ENCODE measurements at regions not wholly inside any gene's neighbourhood (a gene's known extent, or its start where the extent isn't known, plus 50 kb on each side); places are given as distances from the start of the nearest gene placed in this dataset.

DNA sequence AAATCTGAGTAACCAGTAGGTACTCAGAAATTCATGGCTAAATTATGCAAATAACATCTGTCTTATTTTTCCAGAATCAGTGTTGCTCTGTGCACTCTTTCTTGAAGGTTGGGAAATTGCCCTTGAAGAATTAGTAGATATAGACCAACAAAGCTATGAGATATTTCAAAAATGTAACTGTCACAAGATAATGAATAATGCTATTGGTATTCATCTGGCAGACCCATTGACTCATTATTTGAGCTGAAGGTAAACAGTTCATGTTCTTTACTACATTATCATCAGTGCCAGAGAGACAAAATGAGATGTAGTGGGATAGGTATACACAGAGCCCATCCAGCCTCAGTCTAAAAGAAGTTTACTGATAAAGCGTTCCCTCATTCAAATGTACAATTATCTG lies 274.7 kb downstream of the CASP12 start:
- TF ChIP-seq, protein P1, sequence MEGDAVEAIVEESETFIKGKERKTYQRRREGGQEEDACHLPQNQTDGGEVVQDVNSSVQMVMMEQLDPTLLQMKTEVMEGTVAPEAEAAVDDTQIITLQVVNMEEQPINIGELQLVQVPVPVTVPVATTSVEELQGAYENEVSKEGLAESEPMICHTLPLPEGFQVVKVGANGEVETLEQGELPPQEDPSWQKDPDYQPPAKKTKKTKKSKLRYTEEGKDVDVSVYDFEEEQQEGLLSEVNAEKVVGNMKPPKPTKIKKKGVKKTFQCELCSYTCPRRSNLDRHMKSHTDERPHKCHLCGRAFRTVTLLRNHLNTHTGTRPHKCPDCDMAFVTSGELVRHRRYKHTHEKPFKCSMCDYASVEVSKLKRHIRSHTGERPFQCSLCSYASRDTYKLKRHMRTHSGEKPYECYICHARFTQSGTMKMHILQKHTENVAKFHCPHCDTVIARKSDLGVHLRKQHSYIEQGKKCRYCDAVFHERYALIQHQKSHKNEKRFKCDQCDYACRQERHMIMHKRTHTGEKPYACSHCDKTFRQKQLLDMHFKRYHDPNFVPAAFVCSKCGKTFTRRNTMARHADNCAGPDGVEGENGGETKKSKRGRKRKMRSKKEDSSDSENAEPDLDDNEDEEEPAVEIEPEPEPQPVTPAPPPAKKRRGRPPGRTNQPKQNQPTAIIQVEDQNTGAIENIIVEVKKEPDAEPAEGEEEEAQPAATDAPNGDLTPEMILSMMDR (IDR thresholded peaks at IDR 0.05; ENCODE audit: insufficient read depth, low read depth, low read length): no peak
- DNase-seq (ENCODE audit: low read depth): peak; percentile 24

DNA sequence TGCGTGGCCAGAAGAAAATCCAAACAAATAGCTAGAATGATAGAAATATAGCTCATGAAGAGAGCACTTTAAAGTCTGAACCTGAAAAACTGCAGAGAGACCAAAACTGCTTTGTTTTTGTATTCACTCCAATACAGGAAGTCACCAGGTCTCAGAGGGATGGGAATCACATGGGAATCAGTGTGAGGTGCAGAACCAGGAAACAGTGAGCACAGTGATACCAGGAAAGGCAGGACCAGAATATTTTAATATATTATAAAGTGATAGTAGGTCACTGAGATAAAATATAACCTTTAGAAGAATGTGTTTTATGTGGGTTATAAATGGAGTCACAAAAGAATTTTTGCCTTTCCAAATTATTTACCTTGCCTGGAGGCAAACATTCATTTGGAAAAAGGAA lies 277.3 kb downstream of the CASP12 start:
- DNase-seq (ENCODE audit: low read depth): no peak
- no peak overlapping the region for H3K4me3 ChIP-seq (ENCODE audit: low read depth, low read length)
- TF ChIP-seq, protein P1 (IDR thresholded peaks at IDR 0.05; ENCODE audit: insufficient read depth, low read depth, low read length): no peak

More for the DNA sequence above, 274.7 kb downstream of the CASP12 start:
- no peak overlapping the region for H3K4me3 ChIP-seq (ENCODE audit: low read depth, low read length)

DNA sequence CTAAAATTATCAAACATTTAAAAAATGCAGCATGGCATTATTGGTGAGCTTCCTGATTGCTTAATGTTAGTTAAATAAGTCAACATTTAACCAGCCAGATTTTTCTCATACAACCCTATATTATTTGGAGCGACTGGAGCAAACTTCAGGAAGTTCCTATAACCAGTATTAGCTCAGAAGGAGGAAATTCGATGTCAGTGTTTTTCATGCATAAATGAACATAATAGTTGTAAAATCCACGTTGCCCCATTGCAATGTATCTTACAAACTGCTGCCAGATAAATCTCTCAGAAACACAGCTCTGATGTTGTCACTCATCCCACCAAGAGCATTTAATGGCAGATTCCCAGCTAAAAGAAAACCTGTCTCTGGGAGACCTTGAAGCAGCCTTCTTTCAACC lies 278.5 kb downstream of the CASP12 start:
- DNase-seq (ENCODE audit: low read depth): no peak
- H3K4me3 ChIP-seq (ENCODE audit: low read depth, low read length): no peak overlapping the region
- TF ChIP-seq, protein P1 (IDR thresholded peaks at IDR 0.05; ENCODE audit: insufficient read depth, low read depth, low read length): no peak

DNA sequence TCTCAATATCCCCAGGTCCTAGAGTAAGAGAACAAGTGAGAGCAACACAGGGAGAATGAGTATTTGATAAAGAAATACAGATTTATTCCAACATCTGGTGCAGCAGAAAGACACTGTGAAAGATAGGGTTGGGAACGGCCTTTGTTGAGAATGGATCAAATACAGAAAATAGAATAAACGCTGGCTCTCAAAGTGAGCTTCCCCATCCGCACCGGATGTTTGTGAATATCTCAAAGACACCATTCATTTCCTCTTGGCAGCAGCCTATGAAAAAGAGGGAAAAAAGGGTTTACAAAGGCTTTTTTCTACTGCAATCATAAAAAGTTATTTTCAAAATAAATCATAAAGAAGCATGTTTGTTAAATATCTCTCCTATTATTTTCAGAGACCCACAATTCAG lies 279.3 kb downstream of the CASP12 start:
- no peak overlapping the region for H3K4me3 ChIP-seq (ENCODE audit: low read depth, low read length)
- no peak for DNase-seq (ENCODE audit: low read depth)
- TF ChIP-seq, protein P1 (IDR thresholded peaks at IDR 0.05; ENCODE audit: insufficient read depth, low read depth, low read length): no peak

DNA sequence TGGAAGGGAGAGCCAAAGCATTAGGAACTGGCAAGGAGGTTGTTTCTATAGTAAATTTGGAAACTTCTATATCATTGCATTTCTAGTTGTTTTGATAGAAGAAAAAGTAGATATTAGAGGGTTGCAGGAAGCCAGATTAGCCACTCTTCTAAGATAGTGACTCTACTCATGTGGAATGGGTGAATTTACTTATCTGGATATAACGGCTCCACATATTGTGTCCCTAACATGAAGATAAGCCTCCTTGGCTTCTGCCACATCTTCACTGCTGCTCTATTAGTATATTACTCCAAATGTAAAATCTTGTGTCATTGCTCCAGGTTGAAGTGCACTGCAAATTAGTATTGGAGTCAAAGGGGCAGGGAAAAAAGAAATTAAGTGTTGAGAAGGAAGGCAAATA lies 283.3 kb downstream of the CASP12 start:
- TF ChIP-seq, protein P1 (IDR thresholded peaks at IDR 0.05; ENCODE audit: insufficient read depth, low read depth, low read length): no peak
- H3K4me3 ChIP-seq (ENCODE audit: low read depth, low read length): no peak overlapping the region
- no peak for DNase-seq (ENCODE audit: low read depth)

DNA sequence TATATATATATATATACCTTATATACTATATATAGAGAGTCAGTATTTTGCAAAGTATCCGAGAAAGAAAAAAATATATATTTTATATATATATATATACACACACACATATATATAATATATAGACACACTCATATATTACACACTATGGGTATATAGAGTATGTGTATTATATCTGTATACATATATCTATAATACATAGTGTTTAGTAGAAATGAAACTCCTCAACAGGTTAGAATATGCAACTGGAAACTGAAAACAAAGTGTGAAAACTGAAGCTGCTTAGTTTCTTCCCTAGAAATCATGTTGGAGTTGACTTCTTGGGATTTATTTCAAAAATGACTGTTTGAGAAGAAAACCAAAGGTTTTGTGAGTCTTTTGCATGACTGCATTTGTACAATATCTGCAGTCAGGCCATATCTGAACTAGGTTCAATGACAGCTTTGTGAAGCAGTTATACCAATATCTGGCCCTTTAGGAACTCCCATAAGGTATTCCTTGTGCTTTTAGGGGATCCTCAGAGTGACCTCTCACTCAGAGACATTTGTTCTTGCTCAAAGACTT lies 284.1 kb downstream of the CASP12 start:
- no peak for DNase-seq (ENCODE audit: low read depth)
- no peak overlapping the region for H3K4me3 ChIP-seq (ENCODE audit: low read depth, low read length)
- TF ChIP-seq, protein P1 (IDR thresholded peaks at IDR 0.05; ENCODE audit: insufficient read depth, low read depth, low read length): no peak

DNA sequence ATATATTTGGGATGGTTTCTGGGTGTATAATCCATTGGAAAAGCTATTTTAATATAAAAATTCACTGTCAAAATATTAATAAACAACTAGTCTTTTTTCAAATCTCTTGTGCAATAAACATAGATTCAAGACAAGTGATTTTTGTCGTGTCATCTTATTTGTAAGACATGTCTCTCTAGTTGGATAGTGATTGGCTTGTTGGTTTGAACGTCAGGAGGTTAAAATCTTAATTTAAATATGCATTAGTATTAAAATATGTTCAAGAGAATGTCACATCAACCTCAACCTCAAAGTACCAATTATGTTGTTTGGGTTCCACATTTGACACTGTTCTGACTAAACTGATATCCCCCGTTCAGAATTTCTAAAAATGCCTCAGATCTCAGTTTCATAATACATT lies 287.6 kb downstream of the CASP12 start:
- DNase-seq (ENCODE audit: low read depth): no peak
- TF ChIP-seq, protein P1 (IDR thresholded peaks at IDR 0.05; ENCODE audit: insufficient read depth, low read depth, low read length): no peak

More for the DNA sequence above, 287.6 kb downstream of the CASP12 start:
- no peak overlapping the region for H3K4me3 ChIP-seq (ENCODE audit: low read depth, low read length)

Measured in fibroblast of villous mesenchyme (primary cell).